ENCODE measurements at regions not wholly inside any gene's neighbourhood (a gene's known extent, or its start where the extent isn't known, plus 50 kb on each side); places are given as distances from the start of the nearest gene placed in this dataset.
"Not testable (repeated sequence)": the region's sequence is repeated elsewhere in the genome, so short reads cannot be mapped to it uniquely, and the experiment has no call there.

DNA sequence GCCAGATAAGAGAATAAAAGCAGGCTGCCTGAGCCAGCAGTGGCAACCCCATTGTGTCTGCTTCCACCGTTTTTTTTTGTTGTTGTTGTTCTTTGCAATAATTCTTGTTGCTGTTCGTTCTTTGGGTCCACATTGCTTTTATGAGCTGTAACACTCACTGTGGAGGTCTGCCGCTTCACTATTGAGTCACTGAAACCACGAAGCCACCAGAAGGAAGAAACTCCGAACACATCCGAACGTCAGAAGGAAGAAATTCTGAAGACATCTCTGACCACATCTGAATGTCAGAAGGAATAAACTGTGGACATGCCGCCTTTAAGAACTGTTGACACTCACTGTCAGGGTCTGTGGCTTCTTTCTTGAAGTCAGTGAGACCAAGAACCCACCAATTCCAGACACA, 110.5 kb downstream of the PCDH18 start:
- Histone ChIP-seq H3K27ac (no peak overlapping the region), H3K9me3 (no peaks in the 10 kb centered on the region), H3K4me3 (no peak overlapping the region), H3K36me3 (no peaks in the 10 kb centered on the region), H3K4me1 (no peaks in the 10 kb centered on the region), H3K27me3 (no peaks in the 10 kb centered on the region)
- intact Hi-C loops (cut with DNase I): no loop called here
- DNase-seq (ENCODE audit: extremely low spot score in 2 of 2): no peak
- TF ChIP-seq POLR2AphosphoS5 (IDR thresholded peaks at IDR 0.05; ENCODE audit: insufficient read depth in 1 of 2, low read depth in 1 of 2): no peak
- TF ChIP-seq POLR2A (IDR thresholded peaks at IDR 0.05): no peak
- TF ChIP-seq, protein P1, sequence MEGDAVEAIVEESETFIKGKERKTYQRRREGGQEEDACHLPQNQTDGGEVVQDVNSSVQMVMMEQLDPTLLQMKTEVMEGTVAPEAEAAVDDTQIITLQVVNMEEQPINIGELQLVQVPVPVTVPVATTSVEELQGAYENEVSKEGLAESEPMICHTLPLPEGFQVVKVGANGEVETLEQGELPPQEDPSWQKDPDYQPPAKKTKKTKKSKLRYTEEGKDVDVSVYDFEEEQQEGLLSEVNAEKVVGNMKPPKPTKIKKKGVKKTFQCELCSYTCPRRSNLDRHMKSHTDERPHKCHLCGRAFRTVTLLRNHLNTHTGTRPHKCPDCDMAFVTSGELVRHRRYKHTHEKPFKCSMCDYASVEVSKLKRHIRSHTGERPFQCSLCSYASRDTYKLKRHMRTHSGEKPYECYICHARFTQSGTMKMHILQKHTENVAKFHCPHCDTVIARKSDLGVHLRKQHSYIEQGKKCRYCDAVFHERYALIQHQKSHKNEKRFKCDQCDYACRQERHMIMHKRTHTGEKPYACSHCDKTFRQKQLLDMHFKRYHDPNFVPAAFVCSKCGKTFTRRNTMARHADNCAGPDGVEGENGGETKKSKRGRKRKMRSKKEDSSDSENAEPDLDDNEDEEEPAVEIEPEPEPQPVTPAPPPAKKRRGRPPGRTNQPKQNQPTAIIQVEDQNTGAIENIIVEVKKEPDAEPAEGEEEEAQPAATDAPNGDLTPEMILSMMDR (IDR thresholded peaks at IDR 0.05): no peak

DNA sequence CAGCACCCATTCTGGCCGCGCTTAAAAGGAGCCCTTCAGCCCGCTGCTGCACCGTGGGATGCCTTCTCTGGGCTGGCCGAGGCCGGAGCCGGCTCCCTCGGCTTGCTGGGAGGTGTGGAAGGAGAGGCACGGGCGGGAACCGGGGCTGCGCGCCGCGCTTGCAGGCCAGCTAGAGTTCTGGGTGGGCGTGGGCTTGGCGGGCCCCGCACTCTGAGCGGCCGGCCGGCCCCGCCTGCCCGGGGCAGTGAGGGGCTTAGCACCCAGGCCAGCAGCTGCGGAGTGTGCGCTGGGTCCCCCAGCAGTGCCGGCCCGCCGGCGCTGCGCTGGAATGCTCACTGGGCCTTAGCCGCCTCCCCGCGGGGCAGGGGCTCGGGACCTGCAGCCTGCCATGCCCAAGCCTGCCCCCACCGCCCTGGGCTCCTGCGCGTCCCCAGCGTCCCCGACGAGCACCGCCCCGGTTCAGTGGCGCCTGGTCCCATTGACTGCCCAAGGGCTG, 111.3 kb downstream of the PCDH18 start:
- Histone ChIP-seq H3K27me3 (no peaks in the 10 kb centered on the region), H3K36me3 (no peaks in the 10 kb centered on the region), H3K9me3 (no peaks in the 10 kb centered on the region), H3K27ac (no peak overlapping the region), H3K4me1 (no peaks in the 10 kb centered on the region), H3K4me3 (no peak overlapping the region)
- intact Hi-C loops (cut with DNase I): no loop called here
- TF ChIP-seq POLR2A (IDR thresholded peaks at IDR 0.05) (no peak), POLR2AphosphoS5 (IDR thresholded peaks at IDR 0.05; ENCODE audit: insufficient read depth in 1 of 2, low read depth in 1 of 2) (no peak)
- TF ChIP-seq, protein P1 (IDR thresholded peaks at IDR 0.05): no peak
- DNase-seq (ENCODE audit: extremely low spot score in 2 of 2): no peak

DNA sequence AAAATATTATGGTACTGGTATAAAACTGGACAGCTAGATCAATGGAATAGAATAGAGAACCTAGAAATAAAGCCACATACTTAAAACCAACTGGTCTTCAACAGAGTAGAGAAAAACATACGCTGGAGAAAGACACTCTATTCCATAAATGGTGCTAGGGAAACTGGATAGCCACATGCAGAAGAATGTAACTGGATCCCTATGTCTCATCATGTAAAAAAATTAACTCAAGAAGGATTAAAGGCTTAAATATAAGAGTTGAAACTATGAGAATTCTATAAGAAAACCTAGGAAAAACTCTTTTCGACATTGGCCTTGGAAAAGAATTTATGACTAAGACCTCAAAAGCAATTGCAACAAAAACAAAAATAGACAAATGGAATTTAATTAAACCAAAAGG, 114.6 kb downstream of the PCDH18 start:
- Histone ChIP-seq H3K36me3 (no peaks in the 10 kb centered on the region), H3K4me1 (no peaks in the 10 kb centered on the region), H3K27ac (no peak overlapping the region), H3K27me3 (no peaks in the 10 kb centered on the region), H3K4me3 (no peak overlapping the region), H3K9me3 (no peaks in the 10 kb centered on the region)
- intact Hi-C loops (cut with DNase I): no loop called here
- DNase-seq (ENCODE audit: extremely low spot score in 2 of 2): no peak
- TF ChIP-seq POLR2A (IDR thresholded peaks at IDR 0.05) (no peak), POLR2AphosphoS5 (IDR thresholded peaks at IDR 0.05; ENCODE audit: insufficient read depth in 1 of 2, low read depth in 1 of 2) (no peak)
- TF ChIP-seq, protein P1 (IDR thresholded peaks at IDR 0.05): no peak

DNA sequence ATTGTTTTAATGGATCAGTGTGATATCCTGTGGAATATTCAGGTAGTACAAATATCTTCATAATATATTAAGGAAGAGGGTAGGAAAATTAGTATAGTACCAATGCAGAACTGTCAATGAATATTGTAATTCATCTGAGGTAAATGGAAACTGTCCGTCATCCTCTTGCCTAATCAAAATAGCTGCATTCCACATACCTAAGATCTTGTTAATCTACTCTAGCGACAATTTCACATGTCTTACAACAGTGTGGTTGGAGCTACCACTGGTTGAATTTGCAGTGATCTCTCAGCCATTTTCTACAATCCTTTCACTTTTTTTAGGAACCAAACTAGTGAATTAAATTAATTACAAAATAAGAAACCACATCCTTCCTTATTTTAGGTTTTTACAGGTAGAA, 117.5 kb downstream of the PCDH18 start:
- no peaks in the 10 kb centered on the region for H3K4me1 ChIP-seq
- no peak for DNase-seq (ENCODE audit: extremely low spot score in 2 of 2)
- no peak overlapping the region for H3K4me3 ChIP-seq
- TF ChIP-seq, protein P1 (IDR thresholded peaks at IDR 0.05): no peak
- no peak for TF ChIP-seq POLR2AphosphoS5 (IDR thresholded peaks at IDR 0.05; ENCODE audit: insufficient read depth in 1 of 2, low read depth in 1 of 2)
- TF ChIP-seq POLR2A (IDR thresholded peaks at IDR 0.05): no peak
- H3K27ac ChIP-seq: no peak overlapping the region
- H3K9me3 ChIP-seq: no peaks in the 10 kb centered on the region
- intact Hi-C loops (cut with DNase I): no loop called here
- no peaks in the 10 kb centered on the region for H3K36me3 ChIP-seq
- H3K27me3 ChIP-seq: no peaks in the 10 kb centered on the region

DNA sequence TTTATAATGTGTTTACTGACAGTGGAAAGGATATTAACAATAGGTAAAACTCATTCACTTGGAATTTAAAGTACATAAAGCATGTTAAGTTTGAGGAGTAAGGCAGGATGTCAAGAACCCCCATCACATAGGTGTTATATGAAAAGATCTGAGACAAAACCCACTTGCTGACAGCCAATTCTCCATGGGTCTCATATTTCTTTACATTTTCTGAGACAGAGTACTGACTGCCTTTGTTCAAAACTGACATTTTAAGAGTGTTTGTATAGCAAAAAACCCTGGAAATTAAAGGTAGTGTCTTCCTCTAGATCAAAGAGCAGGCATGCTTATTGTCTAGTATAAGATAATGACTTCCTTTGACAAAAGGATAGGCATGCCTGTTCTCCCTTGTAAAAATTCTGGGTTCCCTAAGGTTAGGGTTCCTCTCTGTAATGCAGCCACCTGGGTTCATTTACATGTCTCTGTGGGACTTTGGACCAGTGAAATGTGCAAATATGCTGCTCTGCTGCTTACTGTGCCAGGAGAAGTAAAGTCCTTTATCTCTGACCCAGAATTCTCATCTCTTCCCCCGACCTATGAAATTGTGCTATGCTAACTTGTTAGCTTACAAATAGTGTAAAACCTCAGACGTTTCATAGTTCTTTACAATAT, 123.6 kb downstream of the PCDH18 start:
- Histone ChIP-seq H3K4me3 (no peak overlapping the region), H3K4me1 (no peaks in the 10 kb centered on the region), H3K36me3 (no peaks in the 10 kb centered on the region), H3K27ac (no peak overlapping the region), H3K27me3 (no peaks in the 10 kb centered on the region), H3K9me3 (no peaks in the 10 kb centered on the region)
- no peak for DNase-seq (ENCODE audit: extremely low spot score in 2 of 2)
- TF ChIP-seq, protein P1 (IDR thresholded peaks at IDR 0.05): no peak
- no peak for TF ChIP-seq POLR2A (IDR thresholded peaks at IDR 0.05)
- TF ChIP-seq POLR2AphosphoS5 (IDR thresholded peaks at IDR 0.05; ENCODE audit: insufficient read depth in 1 of 2, low read depth in 1 of 2): no peak
- intact Hi-C loops (cut with DNase I): no loop called here

DNA sequence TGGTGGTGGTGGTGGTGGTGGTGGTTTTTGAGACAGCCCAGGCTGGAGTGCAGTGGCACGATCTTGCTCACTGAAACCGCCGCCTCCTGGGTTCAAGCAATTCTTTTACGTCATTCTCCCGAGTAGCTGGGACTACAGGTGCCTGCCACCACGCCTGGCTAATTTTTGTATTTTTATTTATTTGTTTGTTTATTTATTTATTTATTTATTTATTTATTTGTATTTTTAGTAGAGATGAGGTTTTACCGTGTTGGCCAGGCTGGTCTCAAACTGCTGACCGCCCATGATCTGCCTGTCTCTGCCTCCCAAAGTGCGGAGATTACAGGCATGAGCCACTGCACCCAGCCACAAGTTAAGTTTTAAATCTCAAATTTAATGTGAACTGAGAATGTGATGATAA, 126.5 kb downstream of the PCDH18 start:
- H3K4me1 ChIP-seq; H3K36me3 ChIP-seq; H3K27me3 ChIP-seq; DNase-seq (ENCODE audit: extremely low spot score in 2 of 2); intact Hi-C loops (cut with DNase I); H3K27ac ChIP-seq; H3K4me3 ChIP-seq; H3K9me3 ChIP-seq: not testable (repeated sequence)

Measured in vagina (tissue), 2 donors.